Epithelial cell of prostate (primary cell): ENCODE measurements at regions not wholly inside any gene's neighbourhood (a gene's known extent, or its start where the extent isn't known, plus 50 kb on each side); places are given as distances from the start of the nearest gene placed in this dataset.

Source experiments
- DNase-seq: peaks from one replicate; pipeline ENCODE4 v3.0.0-alpha.2; 2011; ENCODE audit warnings: low read depth, low spot score
- H3K27ac ChIP-seq: fragments of 450-650 bp; 2 replicates; pipeline ENCODE4 v1.5.1; 2017; ENCODE audit warnings: mild to moderate bottlenecking

GRCh38 chr12:73308747-73309146 lies 1036.6 kb downstream of the TRHDE start:
- peak; percentile 5 for DNase-seq

GRCh38 chr12:73321319-73321718 lies 1049.1 kb downstream of the TRHDE start:
- DNase-seq: no peak
- H3K27ac ChIP-seq: no peak overlapping the region

More at GRCh38 chr12:73308747-73309146, 1036.6 kb downstream of the TRHDE start:
- H3K27ac ChIP-seq: peak overlapping the region; percentile 20

- H3K27ac ChIP-seq: no peak overlapping the region
- DNase-seq: no peak
Observed at GRCh38 chr12:73321776-73322175, 1049.6 kb downstream of the TRHDE start.

GRCh38 chr12:73330584-73331351 lies 1058.6 kb downstream of the TRHDE start:
- no peak overlapping the region for H3K27ac ChIP-seq
- DNase-seq: no peak

GRCh38 chr12:73341559-73342247 lies 1069.5 kb downstream of the TRHDE start:
- H3K27ac ChIP-seq: no peak overlapping the region
- DNase-seq: no peak

GRCh38 chr12:73342733-73343132 lies 1070.6 kb downstream of the TRHDE start:
- no peak for DNase-seq
- no peak overlapping the region for H3K27ac ChIP-seq

- DNase-seq: no peak
- no peak overlapping the region for H3K27ac ChIP-seq
Observed at GRCh38 chr12:73352826-73353225, 1080.7 kb downstream of the TRHDE start.

- DNase-seq: no peak
- H3K27ac ChIP-seq: no peak overlapping the region
Observed at GRCh38 chr12:73361156-73361863, 1089.1 kb downstream of the TRHDE start.

- no peak for DNase-seq
- H3K27ac ChIP-seq: no peak overlapping the region
Observed at GRCh38 chr12:73361864-73362230, 1089.7 kb downstream of the TRHDE start.

GRCh38 chr12:73362666-73363065 lies 1090.5 kb downstream of the TRHDE start:
- no peak for DNase-seq
- no peak overlapping the region for H3K27ac ChIP-seq

- DNase-seq: no peak
- no peak overlapping the region for H3K27ac ChIP-seq
Observed at GRCh38 chr12:73372856-73373255, 1100.7 kb downstream of the TRHDE start.

- no peak overlapping the region for H3K27ac ChIP-seq
- DNase-seq: no peak
Observed at GRCh38 chr12:73374360-73374759, 1102.2 kb downstream of the TRHDE start.

- DNase-seq: peak; percentile 3
- no peak overlapping the region for H3K27ac ChIP-seq
Observed at GRCh38 chr12:73383584-73384222, 1111.5 kb downstream of the TRHDE start.

GRCh38 chr12:73384592-73384991 lies 1112.4 kb downstream of the TRHDE start:
- no peak overlapping the region for H3K27ac ChIP-seq
- no peak for DNase-seq

- H3K27ac ChIP-seq: no peak overlapping the region
- DNase-seq: no peak
Observed at GRCh38 chr12:73390261-73390660, 1118.1 kb downstream of the TRHDE start.

- no peak overlapping the region for H3K27ac ChIP-seq
- no peak for DNase-seq
Observed at GRCh38 chr12:73413051-73413450, 1124.6 kb upstream of the ATXN7L3B start.

GRCh38 chr12:73413974-73414373 lies 1123.7 kb upstream of the ATXN7L3B start:
- H3K27ac ChIP-seq: no peak overlapping the region

GRCh38 chr12:73414926-73415325 lies 1122.7 kb upstream of the ATXN7L3B start:
- no peak overlapping the region for H3K27ac ChIP-seq
- DNase-seq: no peak

More at GRCh38 chr12:73413974-73414373, 1123.7 kb upstream of the ATXN7L3B start:
- no peak for DNase-seq

- no peak for DNase-seq
- no peak overlapping the region for H3K27ac ChIP-seq
Observed at GRCh38 chr12:73418541-73418940, 1119.1 kb upstream of the ATXN7L3B start.

- H3K27ac ChIP-seq: peak overlapping the region; percentile 37
Observed at GRCh38 chr12:73421832-73422231, 1115.8 kb upstream of the ATXN7L3B start.

GRCh38 chr12:73424484-73424883 lies 1113.2 kb upstream of the ATXN7L3B start:
- no peak overlapping the region for H3K27ac ChIP-seq
- no peak for DNase-seq

More at GRCh38 chr12:73421832-73422231, 1115.8 kb upstream of the ATXN7L3B start:
- peak; percentile 36 for DNase-seq
